ENCODE measurements at regions not wholly inside any gene's neighbourhood (a gene's known extent, or its start where the extent isn't known, plus 50 kb on each side); places are given as distances from the start of the nearest gene placed in this dataset.

DNA sequence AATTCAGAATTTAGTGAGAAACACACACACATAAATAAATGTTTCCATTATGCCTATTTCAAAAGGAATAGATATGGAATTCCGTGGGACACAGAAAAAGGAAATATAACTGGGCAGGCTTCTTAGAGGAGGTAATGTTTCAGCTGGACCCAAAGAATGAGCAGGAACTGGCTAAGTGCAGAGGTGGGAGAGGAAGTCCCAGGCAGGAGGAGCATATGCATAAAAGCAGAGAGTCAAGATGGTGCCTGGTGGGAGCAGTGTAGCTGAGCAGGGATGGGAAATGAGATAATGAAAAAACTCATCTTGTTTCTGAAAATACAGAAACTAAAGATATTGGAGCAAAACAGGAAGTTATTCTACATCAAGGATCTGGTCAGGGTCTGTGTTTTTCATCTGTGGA, 115.2 kb upstream of the MAGI3 start:
- TF ChIP-seq, protein P1, sequence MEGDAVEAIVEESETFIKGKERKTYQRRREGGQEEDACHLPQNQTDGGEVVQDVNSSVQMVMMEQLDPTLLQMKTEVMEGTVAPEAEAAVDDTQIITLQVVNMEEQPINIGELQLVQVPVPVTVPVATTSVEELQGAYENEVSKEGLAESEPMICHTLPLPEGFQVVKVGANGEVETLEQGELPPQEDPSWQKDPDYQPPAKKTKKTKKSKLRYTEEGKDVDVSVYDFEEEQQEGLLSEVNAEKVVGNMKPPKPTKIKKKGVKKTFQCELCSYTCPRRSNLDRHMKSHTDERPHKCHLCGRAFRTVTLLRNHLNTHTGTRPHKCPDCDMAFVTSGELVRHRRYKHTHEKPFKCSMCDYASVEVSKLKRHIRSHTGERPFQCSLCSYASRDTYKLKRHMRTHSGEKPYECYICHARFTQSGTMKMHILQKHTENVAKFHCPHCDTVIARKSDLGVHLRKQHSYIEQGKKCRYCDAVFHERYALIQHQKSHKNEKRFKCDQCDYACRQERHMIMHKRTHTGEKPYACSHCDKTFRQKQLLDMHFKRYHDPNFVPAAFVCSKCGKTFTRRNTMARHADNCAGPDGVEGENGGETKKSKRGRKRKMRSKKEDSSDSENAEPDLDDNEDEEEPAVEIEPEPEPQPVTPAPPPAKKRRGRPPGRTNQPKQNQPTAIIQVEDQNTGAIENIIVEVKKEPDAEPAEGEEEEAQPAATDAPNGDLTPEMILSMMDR (IDR thresholded peaks at IDR 0.05), result no peak
- TF ChIP-seq POLR2A (IDR thresholded peaks at IDR 0.05), result no peak

Measured in thyroid gland (tissue), 4 donors.